Epithelial cell of esophagus (primary cell): ENCODE measurements at regions not wholly inside any gene's neighbourhood (a gene's known extent, or its start where the extent isn't known, plus 50 kb on each side); places are given as distances from the start of the nearest gene placed in this dataset.
A peak's percentile ranks its signal among the peaks of the same experiment; 100 is the strongest.

Source experiments
- DNase-seq: peaks from one replicate; pipeline ENCODE4 v3.0.0; 2010; ENCODE audit warnings: low read depth
- H3K4me3 ChIP-seq: 2 replicates; pipeline ENCODE4 v1.5.1; 2011; ENCODE audit warnings: mild to moderate bottlenecking, low read length, control low read depth
- CTCF ChIP-seq: IDR thresholded peaks from 2 replicates; pipeline ENCODE4 v1.5.1; 2011; ENCODE audit warnings: low read depth, mild to moderate bottlenecking, low read length, control low read depth, inconsistent platforms; ENCODE audit not compliant: insufficient read depth; ENCODE audit errors: missing control alignments

GRCh38 chr2:157193461-157193860, 64.0 kb upstream of the GALNT5 start:
- no peak for TF ChIP-seq CTCF
- no peak overlapping the region for H3K4me3 ChIP-seq
- no peak for DNase-seq

DNA sequence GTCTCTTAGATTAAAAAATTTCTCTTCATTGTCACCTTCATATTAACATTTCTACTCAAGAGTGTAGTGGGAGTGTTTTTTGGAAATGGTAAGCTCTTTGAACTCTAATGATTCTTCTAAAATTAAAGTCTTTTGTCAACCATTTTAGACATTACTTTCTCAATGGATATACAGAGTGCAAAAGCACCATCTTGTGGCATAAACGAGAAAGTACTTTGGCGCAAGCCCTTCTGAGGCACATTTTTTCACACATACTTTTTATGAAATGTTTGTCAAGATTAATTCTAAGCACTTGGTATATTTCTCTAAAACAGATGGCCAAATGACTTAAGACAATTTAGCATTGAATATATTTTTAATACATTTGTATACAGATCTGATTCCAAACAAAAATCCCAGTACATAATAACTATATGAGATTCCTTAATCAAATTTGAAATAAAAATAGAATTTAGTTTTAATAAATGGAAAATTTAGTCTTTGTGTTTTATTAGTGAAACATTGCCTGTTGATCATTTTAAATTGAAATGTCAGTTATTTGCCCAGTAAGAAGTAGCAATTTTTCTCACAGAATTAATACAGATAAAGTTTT, 63.3 kb upstream of the GALNT5 start:
- peak; percentile 68 for DNase-seq
- TF ChIP-seq CTCF, result peak; percentile 79

DNA sequence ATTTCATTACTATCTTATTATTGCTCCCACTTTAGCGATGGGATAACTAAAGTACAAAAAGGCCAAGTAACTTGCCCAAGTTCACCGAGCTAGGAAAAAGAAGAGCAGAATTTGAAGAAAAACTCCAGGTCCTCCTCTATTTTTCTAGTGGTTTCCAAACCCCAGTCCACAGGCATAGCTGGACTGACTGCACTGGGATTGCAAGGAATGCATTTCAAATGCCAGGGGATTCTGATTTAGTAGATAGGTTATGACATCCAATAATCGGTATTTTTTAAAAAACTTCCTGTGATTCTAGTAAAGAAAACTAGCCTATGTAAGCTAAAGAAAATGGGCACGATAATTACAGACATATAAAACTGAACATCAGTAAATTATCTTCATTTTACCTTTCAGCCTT, 62.7 kb upstream of the GALNT5 start:
- TF ChIP-seq CTCF, result no peak
- H3K4me3 ChIP-seq, result no peak overlapping the region
- DNase-seq, result no peak

More for the DNA sequence above, 63.3 kb upstream of the GALNT5 start:
- no peak overlapping the region for H3K4me3 ChIP-seq

DNA sequence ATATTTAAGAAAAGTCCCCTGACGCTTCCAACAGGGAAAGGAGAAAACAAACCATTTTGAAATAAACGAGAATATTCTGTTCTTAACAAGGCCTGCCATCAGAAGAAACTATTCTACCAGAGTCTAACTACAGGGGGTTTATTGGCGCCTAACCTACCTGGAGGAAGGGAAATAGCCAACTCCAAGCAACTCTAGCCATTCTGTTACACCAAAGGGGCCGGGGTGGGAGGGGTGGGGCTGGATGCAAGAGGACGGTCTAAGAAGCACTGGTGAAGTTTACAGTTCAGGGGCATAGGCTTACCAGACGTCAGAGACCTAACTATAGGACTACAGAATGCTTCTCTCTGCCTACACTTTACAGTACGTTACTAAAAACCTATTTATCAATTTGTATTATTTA, 60.5 kb upstream of the GALNT5 start:
- no peak overlapping the region for H3K4me3 ChIP-seq
- DNase-seq, result no peak
- TF ChIP-seq CTCF, result no peak

- H3K4me3 ChIP-seq, result no peak overlapping the region
- no peak for DNase-seq
- TF ChIP-seq CTCF, result no peak
Measured at GRCh38 chr2:157197848-157198247, 59.7 kb upstream of the GALNT5 start.

GRCh38 chr2:157203651-157204050, 53.9 kb upstream of the GALNT5 start:
- DNase-seq, result no peak
- H3K4me3 ChIP-seq, result no peak overlapping the region
- TF ChIP-seq CTCF, result no peak

GRCh38 chr2:157204401-157204800, 53.1 kb upstream of the GALNT5 start:
- H3K4me3 ChIP-seq, result no peak overlapping the region
- TF ChIP-seq CTCF, result no peak
- no peak for DNase-seq
